CD4-positive, alpha-beta T cell treated with Interferon gamma for 1 hour (primary cell): ENCODE measurements at regions not wholly inside any gene's neighbourhood (a gene's known extent, or its start where the extent isn't known, plus 50 kb on each side); places are given as distances from the start of the nearest gene placed in this dataset.

Experiments used
- DNase-seq: peaks from one replicate; pipeline ENCODE4 v3.0.0-alpha.2; 2020

DNA sequence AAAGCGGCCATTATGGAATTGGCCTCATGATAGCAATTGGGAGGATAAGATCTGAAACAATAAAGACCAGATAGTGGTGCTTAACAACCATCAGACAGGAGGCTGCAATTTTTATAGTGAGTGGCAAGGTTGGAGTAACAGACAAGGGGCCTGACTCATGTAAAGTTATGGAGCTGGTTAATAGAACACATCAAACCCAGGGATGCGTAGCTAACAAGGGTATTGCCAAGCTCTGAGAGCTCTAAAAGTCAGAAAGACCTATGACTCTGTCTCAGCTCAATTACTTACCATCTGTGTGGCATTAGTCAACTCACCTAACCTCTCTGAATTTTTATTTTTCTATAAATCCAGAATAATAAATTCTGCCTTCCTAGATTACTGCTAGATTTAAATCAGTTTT lies 1731.5 kb upstream of the FLRT2 start:
- DNase-seq = no peak

DNA sequence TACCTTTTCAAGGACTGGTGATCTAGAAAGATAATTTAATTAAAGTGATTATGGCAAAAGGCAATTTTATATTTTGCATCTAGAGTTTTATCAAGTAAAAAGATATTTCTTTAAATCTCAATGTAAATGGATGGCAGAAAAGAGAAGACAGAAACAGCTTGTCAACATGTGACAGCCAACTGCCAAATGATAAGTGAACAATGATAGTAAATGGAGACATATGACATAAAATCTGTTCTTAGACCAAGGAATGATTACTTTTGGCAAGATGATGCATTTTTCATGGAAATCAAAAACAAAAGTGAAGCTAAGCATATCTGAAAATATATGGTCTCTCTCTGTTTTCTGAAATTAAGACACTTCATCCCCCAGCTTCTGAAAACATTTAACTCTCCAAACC lies 1730.7 kb upstream of the FLRT2 start:
- no peak for DNase-seq

DNA sequence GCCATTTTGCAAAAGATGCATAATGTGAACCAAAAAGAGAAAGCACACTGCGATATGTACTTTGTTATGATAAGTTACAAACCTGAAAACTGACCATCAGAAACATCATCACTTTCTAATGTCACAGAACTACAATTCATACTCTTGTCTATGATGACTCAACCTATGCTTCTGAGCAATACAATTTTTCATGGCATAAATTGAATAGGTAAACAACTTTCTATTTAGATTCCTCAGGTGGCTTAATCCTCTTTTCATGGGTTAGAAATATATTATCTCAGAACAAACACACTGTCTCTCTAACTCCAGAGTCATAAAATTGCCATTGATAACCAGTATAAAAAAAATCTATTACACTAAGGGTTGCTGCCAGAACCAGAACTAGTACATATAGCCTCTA lies 1715.0 kb upstream of the FLRT2 start:
- DNase-seq = no peak

DNA sequence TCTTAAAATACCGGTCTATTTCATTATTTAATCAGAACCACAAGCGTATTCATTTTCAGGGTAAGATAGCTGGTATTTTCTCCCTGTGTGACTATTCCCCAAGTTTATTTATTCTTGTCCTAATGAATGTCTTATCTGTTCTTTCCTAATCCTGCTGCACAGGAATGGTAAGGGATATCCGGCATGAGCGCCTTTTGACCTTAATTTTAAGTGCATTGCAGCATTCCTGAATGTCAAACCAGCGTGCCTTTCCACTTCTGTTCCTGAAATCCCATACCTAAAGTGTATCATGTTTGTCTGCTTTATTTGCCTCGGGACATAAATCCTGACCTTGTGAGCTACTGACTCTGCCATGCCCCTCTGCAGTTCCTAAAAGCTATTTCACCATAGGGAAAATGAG lies 1713.2 kb upstream of the FLRT2 start:
- DNase-seq = no peak

DNA sequence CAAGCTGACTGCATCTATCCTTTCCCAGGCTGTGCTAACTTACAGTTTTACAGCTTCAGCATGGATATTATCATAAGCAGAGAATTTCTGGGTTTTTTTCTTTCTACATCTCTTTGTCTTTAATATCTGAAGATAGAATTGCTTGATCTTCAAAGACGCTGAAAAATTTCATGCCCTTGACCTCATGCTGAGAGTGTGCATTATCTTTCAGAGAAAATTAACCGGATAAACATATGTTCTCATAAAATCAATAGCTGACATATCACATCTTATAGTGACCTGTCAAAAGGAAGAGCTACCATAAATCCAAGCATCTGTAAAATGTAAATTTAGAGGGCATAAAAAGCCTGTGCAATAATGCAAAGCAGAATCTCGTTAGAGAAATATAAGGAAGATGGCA lies 1704.1 kb upstream of the FLRT2 start:
- DNase-seq = no peak

DNA sequence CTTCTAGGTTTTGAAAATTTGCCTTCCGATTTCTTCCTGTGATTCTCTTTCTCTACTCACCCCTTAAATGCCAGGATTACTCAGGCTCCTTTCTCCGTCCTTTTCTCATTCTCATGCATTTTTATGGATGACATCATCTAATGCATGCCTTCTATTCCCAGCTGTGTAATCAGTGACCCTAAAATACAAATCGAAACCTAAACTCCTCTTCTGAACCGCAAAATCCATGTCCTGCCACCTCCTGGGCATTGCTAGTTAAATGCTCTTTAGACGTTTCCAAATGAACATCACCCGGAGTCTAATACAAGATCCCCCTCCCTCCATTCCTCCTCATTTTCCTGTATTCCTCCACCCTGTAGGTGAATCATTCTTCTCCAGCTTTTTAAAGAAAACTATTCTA lies 1703.1 kb upstream of the FLRT2 start:
- DNase-seq = no peak

DNA sequence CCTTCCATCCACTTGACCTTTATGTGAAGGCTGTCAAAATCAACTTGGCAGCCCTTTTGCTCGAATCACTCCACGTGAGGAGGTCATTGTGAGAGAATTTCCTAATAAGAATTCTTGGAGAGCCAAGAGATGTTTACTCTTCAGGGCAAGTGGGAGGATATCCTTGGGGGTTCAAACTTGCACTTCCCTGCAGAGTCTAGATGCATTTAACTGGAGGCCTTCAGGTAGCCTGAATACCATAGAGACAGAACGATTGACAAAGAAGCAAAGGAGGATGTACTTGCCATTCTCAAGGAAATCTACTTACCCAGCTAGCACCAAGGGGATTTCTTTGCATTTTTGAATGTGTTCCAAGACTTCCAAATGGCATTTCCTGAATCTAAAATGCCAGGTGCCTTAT lies 1702.6 kb upstream of the FLRT2 start:
- DNase-seq = no peak

DNA sequence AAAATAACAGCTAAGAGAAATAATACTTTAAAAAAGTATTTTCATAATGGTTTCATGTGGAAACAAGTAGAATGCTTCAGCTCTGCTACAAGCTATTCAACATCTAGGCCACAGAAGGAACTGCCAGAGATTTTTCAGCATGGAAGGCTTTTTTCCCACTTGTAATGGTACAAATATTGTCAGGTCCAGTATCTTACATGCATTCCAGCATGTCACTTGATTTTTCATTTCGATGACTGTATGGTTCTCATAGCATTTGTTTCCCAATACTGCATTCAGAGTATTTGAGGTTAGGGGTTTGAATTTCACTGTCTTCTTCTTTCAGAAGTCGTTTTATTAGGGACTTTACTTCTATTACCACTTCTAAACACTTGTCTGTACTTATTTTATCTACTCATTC lies 1701.5 kb upstream of the FLRT2 start:
- no peak for DNase-seq

DNA sequence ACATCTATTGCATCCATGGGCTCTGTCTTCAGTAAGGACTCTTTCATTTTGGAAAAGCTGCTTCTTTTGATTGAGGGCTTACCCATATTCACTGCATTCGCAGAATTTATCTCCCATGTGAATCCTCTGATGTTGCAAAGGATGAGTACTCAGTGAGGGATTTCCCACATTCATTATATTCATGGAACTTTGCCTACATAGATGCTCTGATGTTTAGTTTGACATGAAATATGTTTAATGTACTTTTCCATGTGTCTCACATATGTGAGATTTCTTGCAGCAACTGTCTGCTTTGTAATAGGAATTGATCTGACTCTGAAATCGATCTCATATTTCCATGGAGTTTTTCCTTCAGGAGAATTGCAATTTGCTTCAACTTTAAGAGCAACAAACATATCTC lies 1699.6 kb upstream of the FLRT2 start:
- DNase-seq = no peak

DNA sequence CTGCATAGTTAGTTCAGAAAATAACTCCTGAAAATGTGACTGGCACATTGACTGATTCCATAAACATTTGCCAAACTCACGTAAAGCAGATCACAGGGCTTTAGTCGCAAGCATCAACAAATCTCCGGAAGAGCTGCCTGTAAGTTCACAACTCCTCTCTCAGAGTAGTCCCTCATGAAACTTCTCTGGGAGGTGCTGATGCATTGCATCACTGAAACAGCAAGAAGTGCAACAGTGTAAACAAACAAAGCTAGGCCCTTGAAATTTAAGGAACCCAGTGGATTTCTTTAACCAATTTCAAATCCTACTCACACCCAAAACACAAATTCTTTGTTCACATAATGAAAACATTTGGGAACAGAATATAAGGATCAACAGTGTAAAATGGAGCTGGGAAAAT lies 1691.7 kb upstream of the FLRT2 start:
- DNase-seq = no peak

DNA sequence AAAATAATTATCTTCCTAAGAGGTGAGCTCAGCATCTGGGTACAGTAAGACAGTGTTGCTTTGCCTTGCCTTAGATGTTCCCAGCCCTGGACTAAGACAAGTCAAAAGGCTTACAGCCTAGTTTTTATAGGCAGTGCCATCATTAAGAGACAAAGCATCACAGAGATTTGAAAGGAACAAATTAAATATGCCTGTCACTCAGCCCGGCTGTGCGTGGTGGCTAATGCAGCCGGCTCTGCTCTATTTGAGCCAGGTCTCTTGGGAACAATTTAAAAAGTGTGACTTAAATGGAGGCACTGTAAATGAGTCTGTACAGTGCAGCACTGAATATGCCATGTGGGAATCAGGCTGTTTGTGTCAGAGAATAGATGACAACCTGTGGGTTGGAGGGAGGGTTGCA lies 1687.4 kb upstream of the FLRT2 start:
- DNase-seq = no peak

DNA sequence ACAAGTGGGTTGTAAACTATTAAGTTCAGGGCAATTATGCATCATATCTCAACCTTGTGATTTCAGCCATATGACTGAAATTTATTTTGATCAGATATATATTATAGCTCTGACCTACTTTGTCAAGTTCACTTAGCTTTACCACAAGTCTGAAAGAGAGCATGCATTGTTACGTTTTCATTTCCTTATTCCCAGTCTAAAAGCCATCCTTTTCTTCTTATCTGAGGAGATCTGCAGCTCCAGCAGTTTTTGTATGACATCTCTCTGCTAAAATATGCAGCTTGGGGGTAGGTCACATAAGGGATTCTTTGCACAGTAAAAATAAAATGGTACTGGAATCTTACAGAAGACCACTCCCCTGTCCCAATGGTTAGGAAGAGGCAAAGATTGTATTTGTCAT lies 1682.8 kb upstream of the FLRT2 start:
- no peak for DNase-seq

DNA sequence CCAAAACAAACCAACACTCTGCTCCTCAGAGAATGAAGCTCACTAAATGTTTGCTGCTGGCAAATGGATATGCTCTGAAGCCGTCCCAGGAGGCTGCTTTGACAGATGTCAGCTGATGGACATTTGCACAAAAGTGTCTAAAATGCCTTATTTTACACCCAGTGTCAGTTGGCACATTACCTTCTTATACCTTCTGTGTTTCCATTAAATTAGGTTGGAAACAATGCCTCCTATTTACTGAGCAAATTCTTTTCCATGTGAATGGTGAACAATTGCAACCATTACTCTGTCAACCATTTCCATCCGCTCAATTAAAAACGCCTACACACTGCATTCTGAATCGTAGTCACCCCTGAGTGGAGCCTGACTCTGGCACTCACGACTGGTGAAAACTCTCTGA lies 1679.9 kb upstream of the FLRT2 start:
- DNase-seq = no peak

DNA sequence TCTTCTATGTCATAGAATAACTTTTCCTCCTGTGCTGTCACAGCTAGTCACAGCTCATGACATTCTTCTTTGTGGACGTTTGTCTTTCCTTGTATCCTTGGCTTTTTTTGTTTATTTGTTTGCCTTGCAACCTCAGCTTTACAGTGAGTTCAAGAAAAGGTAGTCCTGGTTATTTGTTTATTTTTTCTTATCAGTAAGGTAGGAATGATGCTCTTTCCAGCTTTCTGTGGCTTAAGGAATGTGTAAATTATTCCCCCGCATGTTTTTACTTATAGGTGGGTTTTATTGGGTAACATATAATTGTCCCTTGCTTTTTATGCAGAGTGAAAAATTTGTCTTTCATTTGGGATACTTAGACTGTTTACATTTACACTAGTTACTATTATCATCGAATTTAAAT lies 1673.6 kb upstream of the FLRT2 start:
- no peak for DNase-seq

DNA sequence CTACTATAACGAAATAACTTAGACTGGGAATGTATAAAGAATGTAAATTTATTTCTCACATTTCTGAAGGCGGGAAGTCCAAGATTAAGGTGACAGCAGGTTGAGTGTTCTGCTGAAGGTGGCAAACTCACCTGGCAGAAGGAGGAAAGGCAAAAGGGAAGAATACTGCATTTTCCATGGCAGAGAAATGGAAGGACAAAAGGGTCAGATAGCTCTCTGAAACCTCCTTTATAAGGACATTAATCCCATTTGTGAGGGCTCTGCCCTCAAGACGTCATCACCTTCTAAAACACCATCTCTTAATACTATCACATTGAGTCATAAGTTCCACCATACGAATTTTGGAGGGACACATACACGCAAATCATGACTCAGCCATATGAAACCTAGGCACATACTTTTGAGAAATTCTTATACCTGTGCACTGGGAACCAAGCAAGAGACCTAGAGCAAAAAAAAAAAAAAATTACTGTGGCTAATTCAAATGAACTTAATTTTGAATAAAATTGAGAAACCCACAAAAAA lies 1669.3 kb upstream of the FLRT2 start:
- DNase-seq = no peak

DNA sequence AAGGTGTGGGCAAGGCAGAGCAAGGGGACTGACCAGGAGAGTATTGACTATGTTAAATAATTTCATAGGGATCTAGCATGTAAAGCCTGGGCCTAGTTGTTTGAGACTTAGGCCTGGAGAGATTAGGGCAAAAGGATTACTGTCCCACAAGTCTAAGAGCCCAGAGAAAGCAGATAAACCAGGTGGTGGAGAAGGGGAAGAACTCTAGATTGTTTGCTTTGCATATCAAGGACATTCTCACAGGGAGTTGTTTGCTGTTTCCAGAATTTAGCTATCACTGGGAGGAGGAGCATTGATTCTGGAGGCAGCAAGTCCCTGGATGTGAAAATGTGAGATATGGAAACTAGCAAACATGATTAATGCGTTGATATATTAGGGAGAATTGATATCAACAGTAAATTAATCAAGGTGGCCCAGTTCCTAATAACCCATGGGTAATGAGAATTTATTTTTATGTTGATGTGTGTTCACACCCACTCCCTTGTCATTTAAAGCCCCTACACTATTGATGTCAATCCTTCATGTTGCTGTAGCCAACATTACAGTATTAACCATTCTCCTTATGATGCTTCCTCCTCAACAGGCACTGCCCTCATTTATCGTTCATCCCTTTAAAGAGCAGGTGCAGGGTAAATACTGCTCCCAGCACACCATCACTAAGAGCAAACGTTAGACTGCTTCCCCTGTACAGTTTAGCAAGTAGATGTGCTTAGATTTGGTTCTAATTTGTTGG lies 1666.7 kb upstream of the FLRT2 start:
- DNase-seq = no peak

DNA sequence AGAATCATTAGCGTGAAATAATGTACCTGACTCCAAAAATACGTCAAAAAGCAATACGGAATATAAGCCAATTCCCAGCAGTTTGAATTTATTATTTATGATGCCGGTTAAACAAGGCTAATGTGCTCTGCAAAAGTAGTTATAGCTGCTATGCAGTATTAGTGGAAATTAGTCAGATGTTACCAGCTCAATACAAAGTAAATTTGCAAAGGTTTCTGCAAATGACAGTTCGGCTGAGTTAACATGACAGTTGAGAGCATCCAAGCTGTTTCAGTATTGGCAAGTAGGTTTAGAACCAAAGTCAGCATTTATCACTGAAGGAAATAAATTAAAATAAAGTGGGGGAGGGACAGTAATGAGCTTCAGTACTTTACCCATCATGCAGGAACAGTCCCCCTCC lies 1665.8 kb upstream of the FLRT2 start:
- DNase-seq = no peak

DNA sequence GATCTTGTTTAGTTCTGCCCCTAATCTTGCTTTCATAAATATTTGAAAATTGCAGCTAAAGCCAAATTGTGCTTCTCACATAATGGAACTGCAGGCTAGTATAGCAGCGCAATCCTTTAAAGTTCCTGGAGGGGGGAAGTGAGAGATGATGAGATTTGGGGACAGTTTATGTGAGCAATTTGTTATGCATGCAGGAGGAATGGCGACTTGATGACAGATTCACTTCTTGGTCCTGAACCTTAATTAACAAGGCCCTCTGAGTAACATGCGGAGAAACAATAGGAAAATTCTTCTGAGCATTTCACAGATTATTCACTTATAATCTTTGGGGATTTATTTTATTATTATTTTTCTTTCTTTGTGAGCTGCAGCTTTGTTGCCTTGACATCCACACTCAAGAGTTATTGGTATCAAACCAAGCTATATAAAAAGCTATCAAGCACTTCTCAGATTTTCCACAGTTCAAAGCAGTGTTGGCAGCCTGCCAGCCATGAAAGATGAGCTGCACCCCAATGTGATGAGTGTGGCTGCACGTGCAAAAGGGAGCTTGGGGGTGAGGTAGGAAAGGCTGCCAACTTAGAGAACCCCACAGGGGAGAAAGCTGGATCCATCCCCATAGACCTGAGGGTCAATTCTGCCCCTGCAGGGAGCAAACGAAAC lies 1662.2 kb upstream of the FLRT2 start:
- no peak for DNase-seq

DNA sequence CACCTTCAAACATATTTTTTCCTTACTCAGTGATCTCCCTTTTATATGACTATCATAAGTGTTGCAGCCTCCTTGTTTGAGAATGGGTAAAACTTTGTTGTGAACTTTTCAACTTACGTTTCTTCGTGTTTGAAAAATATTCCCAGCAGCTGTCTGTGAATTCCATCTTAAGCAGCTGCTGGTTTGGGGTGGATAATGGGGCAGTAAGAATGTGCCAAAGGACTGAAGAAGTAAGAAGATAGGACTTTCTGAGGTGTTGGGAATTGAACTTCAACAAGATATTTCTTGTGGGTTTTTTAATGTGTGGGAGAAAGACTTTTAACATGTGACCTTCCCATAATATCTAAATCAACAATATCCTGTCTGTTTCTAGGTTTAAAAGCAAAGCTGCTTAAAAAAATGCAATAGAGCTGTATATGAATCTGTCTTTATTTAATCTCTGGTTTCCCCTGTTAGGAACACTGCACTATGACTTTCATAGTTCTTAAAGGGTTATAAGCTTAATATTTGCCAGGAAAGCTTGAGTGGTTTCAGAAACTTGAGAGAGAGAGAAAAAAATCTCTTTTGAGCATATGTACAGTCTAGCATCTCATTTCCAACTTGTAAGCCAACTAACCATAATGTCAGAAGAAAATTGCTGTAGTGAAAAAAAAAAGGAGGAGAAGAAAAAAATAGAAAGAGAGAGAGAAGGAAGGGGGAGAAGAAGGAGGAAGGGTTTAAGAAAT lies 1659.2 kb upstream of the FLRT2 start:
- no peak for DNase-seq

DNA sequence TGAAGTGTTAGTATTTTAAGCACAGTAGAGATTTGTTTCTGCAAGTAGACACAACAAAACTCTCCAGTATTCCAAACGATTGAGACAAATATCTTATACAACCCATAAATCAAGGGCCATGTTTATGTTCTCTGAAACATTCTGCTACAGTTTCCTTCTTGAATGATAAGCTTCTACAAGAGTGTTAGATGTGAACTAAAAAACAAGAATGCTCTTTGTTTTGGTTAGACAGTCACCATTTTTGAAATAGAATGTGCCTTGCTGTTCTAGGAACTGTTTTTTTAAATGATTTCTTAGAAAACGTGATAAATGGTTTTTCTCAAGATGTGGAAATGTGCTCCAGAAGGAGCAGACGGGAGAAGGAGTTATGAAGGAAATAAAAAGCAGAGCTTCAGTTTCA lies 1656.3 kb upstream of the FLRT2 start:
- no peak for DNase-seq

DNA sequence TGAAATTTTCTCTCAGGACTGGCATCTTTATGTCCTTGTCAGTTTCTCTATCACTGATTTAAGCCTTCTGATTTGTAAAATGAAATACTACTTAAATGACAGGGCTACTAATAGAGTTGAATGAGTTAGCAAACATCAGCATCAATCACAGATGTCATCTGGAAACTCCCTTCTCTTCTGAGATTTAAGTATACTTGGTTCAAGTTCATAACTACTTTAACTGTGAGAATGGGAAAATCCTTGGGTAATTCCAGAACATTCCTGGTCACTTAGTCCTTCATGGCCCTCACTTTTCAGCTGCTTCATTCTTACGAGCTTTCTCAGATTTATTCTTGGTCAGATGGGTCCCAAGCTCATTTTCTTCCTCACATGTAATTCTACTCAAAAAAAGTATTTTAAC lies 1655.3 kb upstream of the FLRT2 start:
- DNase-seq = no peak

DNA sequence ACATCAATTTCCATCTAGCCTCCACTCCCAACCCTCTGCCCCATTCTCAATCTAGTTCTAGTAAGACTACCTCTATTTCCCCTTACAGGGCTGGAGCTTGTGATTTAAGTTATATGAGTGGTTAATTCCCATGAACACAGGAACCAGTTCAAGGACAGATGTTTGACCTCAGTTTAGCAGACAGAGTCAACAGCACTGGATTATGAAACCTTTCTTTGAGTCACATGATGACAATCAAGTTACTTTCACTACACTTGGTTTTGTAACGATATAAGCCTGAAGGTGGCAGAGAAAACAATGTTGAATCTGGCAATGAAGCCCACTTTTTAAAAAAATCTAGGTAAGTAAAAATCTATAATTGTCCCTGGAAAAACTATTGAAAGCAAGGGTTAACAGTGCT lies 1646.2 kb upstream of the FLRT2 start:
- DNase-seq = no peak

DNA sequence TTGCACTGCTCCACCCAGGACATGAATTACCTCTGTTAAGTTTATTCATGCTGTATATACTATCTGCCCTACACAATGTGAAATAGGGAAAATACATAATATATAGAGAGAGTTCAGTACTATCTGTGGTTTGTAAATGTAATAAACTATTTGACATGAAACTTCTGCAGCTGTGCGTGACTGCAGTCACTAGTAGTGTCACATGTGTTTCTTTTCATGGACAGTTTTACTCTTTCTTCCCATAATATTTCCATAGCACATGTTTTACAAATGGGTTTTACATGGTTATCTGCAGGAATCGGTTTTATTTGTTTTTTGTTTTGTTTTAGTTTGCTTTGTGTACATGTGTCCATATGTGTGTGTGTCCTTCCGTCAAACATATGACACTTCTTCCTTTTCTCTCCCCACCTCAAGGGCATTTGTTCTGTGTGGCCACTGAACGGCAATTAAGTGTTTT lies 1644.1 kb upstream of the FLRT2 start:
- no peak for DNase-seq

DNA sequence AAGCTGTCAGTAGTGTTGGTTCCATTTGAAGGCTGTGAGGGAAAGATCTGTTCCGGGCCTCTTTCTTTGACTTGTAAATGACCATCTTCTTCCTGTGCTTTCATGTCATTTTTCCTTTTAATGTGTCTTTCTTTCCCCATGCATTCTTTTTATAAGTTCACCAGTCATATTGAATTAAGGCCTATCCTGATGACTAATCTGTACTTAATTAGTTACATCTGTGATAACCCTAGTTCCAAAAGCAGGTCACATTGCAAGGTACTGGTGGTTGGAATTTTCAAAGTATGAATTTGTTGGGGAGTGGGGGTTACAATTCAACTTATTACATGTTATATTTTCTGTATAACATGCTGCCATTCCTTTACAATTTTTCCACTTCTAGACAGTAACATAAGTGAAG lies 1642.1 kb upstream of the FLRT2 start:
- DNase-seq = no peak
